DLD1 (cell line): ENCODE measurements at regions not wholly inside any gene's neighbourhood (a gene's known extent, or its start where the extent isn't known, plus 50 kb on each side); places are given as distances from the start of the nearest gene placed in this dataset.
"Not testable (repeated sequence)": the region's sequence is repeated elsewhere in the genome, so short reads cannot be mapped to it uniquely, and the experiment has no call there.

Experiments used
- in situ Hi-C: cut with HindIII; loops from 2 replicates; pipeline ENCODE4 v1.10.0; 2017; ENCODE audit warnings: low sequenced_read_pairs

DNA sequence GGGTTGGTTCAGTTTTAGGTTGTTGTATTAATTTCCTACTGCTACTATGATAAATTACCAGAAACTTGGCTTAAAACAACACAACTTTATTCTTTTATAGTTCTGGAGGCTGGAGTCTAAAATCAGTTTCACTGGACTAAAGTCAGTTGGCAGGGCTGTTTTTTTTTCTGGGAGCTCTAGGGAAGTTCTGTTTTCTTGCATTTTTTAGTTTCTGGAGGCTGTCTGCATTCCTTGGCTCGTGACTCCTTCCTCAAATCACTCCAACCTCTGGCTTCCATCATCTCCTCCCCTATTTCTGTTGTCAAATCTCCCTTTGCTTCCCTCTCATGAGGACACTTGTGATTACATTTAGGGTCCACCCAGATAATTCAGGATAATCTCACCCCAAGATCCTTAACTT, 51.3 kb upstream of the SUB1 start:
- in situ Hi-C loops: no loop called here

DNA sequence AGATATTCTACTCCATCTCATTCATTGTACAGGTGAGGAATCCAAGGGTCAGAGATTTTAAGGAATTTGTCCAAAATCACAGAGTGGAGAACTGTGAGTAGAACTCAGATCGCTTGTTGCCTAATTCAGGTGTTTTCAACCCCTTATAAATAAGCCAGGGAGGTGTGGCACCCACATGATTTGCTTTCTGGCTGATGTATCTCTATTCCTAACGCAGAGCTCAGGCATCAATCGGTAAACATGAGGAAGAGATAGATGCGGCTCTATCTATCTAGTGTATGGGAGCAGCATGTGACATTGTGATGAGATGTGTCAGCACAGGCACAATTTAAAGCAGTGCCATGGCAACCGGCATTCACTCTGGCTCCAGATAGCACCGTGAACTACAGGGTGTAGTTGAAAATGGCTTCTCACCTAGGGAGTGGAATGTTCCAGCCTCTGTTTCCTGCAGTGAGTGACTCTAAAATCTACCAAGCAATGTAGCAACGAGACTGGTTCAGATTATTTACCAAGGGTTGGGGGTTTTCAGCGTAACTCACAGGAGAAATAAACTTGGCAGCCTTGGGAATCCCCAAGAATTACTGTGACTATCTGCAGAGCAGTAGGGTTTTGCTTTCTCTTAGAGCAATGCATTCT, 53.4 kb upstream of the SUB1 start:
- in situ Hi-C loops: no loop called here

DNA sequence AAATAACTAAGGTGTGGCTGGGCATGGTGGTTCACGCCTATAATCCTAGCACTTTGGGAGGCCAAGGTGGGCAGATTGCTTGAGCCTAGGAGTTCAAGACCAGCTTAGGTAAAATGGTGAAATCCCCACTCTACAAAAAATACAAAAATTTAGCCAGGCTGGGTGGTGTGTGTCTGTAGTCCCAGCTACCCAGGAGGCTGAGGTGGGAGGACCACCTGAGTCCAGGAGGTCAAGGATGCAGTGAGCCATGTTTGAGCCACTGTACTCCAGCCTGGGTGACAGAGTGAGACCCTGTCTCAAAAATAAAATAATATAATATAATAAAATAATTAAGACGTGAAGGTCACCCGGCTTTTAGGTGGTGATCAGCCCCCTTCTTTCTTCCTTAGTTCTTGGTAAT, 58.0 kb upstream of the SUB1 start:
- in situ Hi-C loops: not testable (repeated sequence)

DNA sequence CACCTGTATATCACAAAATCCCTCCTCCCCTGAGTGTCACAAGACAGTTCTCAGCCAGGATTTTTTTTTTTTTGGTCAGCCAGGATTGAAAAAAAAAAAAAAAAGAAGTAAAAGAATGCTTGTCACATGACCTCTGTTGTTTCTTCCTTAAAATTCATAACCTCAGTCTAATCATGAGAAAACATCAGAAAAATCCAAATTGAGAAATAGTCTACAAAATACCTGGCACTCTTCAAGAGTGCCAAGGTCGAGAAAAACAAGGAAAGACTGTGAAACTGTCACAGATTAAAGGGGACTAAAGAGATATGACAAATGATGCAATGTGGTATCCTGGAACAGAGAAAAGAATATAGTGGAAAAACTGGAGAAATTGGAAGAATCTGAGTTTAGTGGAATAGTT, 58.5 kb upstream of the SUB1 start:
- in situ Hi-C loops: no loop called here

DNA sequence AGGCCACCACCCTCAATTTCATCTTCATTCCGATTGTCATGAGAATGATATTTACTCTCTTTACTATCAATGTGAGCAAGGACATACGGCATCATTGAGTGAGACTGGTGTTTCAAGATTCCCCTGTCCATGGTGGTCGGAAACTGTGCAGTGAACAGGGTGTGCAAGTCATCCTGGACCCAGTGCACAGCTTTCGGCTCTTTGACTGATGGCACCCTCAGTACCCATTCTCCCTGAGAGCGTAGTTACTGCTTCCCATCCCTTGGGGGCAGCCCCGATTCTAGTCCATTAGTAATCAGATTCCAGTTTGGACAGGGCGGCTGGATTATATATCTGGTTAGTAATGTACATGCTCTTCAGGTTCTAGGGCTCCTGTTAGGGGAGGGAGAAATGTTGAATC, 61.7 kb upstream of the SUB1 start:
- in situ Hi-C loops: no loop called here

DNA sequence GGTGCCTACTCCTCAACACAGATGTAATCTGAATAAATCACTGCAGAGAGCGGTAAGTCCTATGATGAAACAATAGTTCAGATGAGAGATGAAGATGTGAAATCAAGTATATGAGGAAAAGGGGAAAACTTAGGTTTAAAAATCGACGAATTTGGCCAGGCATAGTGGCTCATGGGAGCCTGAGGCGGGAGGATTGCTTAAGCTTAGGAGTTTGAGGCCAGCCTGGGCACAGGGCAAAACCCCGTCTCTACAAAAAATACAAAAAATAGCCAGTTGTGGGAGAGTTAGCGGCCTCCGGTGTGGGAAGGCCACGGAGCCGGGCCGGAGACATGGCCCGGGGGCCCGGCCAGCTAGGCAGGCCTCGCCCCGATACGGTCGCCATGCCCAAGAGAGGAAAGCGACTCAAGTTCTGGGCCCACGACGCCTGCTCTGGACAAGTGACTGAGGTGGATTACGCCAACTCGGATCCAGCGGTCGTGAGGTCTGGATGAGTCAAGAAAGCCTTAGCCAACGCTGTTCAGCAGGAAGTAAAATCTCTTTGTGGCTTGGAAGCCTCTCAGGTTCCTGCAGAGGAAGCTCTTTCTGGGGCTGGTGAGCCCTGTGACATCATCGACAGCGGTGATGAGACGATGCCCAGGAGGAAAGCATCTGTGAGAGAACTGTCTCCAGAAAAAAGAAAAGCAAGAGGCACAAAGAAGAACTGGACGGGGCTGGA, 62.8 kb upstream of the SUB1 start:
- in situ Hi-C loops: no loop called here

DNA sequence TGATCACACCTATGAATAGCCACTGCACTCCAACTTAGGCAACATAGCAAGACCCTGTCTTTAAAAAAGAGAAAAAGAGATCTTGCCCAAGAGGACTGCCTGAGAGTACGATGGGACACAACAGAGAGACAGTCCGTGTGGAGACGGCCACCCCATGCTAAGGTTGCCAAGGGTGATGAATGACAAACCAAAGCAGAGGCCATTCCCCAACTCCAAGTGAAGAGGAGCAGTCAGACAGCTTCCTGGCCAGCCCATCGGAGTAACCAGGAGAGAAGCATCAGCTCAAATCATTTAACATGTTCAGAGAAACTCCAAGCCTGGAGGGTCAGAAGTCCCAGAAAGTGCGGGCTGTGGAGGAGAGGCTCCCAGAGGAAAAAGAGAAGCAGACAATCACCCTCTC, 63.9 kb upstream of the SUB1 start:
- in situ Hi-C loops: no loop called here

DNA sequence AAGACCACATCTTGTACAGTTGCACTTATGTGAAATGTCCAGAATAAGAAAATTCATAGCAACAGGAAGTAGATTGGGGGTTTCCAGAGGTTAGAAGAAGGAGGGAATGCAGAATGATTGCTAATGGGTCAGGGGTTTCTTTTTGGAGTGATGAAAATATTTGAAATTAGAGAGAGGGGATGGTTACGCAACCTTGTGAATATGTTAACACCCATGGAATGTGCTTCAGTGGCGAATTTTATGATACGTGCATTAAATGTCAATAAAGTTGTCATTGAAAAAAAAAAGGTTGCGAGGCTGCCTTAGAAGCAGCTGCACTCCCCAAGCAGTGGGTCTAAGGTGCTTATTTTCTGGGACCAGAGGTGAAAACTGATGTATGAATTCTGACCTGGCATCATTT, 64.4 kb upstream of the SUB1 start:
- in situ Hi-C loops: no loop called here

DNA sequence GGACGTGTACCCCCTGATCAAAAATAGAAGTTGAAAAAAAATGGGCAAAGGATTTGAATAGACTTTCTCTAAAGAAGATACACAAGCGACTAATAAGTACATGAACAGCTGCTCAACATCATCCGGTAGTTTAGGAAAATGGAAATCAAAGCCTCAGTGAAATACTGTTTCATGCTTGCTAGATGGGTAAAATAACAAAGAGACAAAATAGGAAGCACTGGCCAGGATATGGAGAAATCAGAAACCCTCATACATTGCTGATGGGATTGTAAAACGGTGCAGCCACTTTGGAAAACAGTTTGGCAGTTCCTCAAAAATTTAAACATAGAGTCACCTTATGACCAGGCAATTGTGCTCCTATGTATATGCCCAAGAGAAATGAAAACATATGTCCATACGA, 65.0 kb upstream of the SUB1 start:
- in situ Hi-C loops: no loop called here

DNA sequence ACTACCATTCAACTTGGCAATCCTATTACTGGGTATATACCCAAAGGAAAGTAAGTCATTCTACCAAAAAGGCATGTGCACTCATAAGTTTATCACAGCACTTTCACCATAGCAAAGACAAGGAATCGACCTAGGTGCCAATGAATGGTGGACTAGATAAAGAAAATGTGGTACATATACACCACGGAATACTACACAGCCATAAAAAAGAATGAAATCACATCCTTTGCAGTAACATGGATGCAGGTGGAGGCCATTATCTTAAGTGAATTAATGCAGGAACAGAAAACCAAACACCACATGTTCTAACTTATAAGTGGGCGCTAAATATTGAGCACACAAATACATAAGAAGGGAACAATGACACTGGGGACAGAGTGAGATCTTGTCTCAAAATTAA, 65.8 kb upstream of the SUB1 start:
- in situ Hi-C loops: no loop called here

DNA sequence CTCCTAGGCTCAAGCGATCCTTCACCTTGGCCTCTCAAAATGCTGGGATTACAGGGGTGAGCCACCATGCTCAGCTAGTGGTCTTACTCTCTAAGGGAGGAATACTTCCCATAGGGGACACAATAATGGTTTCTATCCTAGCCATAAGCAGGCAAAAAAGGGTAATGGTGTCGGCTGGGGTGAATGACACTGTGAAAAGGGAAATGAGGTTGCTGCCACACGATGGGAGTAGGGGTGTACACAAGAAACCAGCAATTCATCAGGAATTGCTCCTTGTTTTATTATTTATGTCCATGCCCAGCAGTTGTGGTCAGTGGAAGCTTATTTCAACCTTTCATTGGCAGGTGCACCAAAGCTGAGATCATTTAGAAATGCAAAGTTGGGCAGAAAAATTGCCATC, 70.3 kb upstream of the ZFR start:
- in situ Hi-C loops: no loop called here

DNA sequence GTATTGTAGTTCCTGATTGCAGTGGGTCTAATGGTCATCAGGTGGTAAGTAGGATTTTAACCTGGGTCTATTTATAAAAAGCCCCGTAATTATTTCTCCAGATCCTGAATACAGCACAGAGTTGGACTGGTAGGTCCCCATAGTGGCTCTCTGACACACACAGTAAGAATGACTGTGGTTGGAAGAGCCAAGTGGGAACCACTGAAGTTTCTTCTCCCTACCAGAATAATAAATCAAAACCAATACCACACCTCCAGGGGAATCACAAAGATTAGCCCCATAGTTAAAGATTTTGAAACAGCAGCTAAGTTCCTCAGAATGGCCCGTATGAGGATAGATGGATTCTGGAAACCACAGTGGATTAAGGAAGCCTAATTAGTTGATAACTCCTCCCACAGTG, 68.4 kb upstream of the ZFR start:
- in situ Hi-C loops: no loop called here

DNA sequence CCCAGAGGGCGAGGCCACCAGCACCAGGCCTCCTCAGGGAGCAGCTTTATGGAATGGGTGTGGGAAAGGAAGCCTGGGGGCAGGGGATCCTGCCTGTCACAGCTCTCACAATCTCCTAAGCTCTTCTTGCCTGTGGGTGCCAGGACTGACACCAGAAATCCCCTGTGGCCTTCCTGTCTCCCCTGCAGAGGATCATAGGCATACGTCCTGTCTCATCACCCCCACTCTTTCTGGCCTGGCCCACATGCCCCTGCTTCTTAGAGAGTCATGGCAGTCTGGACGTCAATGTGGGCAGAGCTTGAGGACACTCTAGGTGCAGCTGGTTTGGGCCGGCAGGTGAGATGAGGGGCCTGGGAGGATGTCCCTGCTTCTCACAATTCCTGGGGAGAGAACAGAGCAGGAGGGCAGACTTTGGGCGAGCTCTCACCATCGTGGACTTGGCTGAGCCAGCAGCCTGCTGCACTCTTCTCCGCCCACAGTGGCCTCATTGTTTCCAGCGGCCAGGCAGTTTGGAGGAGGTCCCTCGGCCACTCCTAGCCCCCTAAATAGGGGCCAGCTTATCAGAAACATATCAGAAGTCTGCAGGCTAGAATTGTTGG, 67.3 kb upstream of the ZFR start:
- in situ Hi-C loops: no loop called here

DNA sequence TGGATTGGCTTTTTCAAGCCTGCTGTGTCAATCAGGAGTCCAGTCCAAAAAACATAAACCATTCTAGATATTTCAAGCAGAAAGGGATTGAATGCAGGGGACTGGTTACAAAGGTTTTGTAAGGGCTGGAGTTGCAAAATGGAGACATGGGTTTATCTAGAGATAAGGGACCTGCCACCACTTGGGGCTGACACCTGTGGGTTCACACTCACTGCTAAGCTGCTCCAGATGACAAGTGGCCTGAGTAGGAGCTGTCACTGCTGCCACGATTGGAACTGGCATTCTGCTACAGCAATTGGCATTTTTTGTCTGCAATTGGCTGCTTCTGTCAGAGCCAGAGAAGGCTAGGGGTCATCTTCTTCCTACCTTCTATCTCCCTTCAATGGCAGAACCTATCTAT, 66.3 kb upstream of the ZFR start:
- in situ Hi-C loops: no loop called here

DNA sequence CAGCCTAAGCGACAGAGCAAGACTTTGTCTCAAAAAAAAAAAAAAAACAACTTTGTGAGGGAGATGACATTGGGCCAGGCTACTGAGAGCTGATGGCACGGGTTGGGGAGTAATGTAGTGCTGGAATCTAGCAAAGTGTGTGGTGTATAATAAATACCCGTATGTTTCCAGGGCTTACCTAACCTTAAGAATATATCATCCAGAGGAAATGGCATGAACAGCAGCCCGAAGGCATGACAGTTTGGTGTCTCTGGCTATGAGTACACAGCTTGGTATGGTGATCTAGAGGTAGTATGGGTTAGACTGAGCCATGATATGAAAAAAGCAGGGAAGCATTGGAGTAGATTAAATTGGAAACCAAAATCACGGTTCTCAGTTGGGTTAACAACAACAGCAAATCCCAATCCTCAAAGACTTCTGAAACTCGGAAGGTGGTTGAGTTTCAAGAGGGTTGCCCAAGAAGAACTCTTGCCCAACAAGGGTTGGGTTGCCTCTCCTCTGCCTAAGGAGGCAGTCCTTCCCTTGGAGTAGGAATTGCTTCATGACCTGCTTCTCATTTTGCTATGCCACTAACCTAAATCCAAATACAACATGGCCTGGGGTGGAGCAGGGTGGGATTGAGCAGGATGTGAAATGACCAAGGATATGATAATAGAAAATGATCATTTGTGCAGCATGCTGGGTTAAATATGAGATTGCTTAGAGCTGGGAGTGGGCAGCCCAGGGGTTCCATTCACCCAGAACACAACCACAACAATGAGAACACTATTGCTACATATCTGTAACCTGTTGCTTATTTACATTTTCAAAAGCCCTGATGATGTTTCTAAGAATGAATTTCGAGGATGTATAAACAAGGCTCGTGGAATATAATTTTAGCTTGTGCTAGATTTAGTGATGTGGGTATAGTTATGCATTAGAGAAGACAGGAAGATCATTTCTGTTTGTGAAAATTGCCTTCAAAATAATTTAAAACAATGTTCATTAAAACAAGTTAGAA, 64.6 kb upstream of the ZFR start:
- in situ Hi-C loops: no loop called here

DNA sequence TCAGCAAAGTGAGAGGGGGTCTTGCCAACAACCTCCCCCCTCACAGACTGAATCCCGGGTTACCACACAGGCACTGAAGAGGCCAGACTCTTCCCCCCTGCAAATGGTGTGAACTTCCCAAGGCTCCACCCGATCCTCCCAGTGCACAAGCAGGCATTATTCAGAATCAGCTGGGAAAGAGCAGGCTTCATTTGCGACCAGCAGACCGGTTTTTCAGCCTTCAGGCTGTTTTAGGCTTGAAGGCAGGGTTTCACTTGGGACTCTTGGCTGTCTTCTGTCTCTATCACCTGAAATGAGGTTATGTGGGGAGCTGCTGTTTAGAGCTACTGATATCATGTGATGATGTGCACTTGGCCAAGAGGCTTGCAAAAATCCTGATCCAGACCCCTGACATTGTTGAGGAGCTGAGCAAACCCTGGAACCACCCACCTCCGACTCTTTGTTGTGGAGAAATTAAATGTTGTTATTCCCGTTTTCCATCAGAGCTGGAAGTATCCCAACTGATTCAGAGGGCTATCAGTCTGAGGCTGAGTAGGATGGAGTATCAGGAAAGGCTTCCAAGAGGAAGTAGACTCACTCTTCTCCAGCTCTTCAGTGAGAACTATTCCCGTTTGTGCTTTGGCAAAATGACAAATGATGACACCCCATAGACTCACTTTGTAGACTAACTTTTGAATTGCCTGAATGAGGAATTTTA, 63.3 kb upstream of the ZFR start:
- in situ Hi-C loops: no loop called here

DNA sequence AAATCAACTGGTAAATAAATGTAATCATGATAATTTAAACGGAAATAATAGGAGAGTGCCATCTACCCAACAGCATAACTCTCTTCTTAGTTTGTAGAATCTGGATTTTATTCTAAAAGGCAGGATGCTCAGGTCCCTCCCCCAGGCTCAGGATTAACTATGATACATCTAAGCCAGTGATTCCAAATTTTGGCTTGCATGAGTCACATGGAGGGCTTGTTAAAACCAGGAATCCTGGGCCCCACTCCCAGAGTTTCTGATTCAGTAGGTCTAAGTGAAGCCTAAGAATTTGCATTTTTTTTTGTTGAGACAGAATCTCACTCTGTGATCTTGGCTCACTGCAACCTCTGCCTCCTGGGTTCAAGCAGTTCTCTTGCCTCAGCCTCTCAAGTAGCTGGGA, 62.3 kb upstream of the ZFR start:
- in situ Hi-C loops: no loop called here

DNA sequence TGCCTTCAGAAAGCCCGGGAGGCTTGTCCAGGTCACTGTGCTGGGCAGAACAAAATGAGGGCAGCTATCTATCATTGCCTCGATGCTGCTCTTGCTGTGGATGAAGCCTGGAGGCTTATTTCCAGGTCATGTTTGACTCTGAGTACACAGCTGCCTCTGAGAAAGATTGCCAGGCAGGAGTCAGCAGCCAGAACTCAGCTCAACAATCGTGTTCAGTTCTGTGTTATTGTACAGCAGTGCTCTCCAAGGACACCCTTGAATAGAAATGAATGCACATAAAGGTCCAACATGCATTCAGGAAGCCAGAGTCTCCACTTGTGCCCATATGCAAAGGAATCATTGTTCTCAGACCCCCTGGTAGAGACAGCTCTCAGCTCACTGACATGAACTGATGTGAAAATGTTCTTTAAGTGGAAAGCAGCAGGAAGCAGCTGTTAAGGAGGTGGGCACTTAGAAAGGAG, 61.7 kb upstream of the ZFR start:
- in situ Hi-C loops: no loop called here

DNA sequence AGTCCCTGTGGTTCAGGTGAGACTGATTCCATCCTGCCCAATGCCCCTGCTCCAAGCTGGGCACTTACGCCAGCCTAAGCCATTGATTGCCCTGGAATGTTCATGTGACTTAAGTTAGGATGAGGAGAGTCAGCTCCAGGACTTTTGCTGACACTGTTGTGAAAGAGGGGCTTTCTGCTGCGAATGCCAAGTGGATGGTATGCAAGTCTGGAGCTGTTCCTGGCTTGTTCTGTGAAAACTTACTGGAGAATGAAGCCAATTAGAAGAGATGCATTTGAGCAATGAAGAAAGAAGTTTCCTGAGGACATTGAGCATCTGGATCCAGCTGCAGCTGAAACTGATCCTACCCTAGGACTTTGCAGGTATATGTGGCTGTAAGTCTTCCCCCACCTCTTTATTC, 61.2 kb upstream of the ZFR start:
- in situ Hi-C loops: no loop called here

DNA sequence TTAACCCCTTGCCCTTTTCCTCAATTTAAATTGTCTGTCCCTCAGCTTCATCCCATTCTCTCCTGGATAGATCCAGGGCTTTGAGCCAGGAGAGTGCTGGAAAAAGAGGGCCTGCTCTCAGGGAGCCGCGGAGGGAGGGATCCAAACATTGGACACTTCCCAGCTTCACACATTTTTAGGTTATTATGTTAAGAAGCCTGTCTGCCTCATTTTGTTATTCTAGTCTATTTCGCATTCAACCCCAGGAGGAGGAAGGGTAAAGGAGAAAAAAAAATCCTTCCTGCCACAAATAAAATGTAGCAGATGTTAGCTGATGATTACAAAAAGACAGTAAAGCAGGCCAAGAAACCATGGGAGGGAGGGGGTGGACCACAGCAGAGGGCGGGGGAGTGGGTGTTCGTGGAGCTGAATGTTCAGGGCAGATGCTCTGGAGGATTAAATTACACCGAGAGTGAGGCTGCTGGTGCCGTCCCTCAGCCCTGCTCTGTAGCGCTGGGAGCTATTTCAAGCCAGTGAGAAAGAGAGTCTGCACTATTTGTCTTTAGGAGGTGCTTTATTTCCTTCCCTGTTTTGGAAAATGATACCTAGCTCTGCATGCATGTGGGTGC, 60.6 kb upstream of the ZFR start:
- in situ Hi-C loops: no loop called here
